GM12878 (cell line): ENCODE measurements at regions not wholly inside any gene's neighbourhood (a gene's known extent, or its start where the extent isn't known, plus 50 kb on each side); places are given as distances from the start of the nearest gene placed in this dataset.

ENCODE experiments used
- ATAC-seq: fragments of 200-7000 bp; cut with Tn5 transposase; 3 replicates; pipeline ENCODE4 v1.9.1; 2020; ENCODE audit warnings: mild to moderate bottlenecking, moderate library complexity
- BruUV-seq: library from RNA; stranded (reverse); fragments of 400-500 nt; replicated peaks from 2 replicates; lab custom pipeline; 2021; lab: Mats Ljungman, UMichigan
- CTCF ChIA-PET: fragments of 300-600 bp; sonication (Branson Sonifier 250); formaldehyde crosslinking; extraction: SDS; loops from one replicate; lab custom pipeline; 2021; ENCODE audit warnings: inconsistent platforms; lab: Yijun Ruan, JAX
- POLR2A ChIA-PET: fragments of 350-600 bp; formaldehyde crosslinking; extraction: SDS; loops from one replicate; lab custom pipeline; 2021; ENCODE audit warnings: inconsistent platforms; lab: Charles Lee
- RAD21 ChIA-PET: fragments of 300-600 bp; sonication (Branson Sonifier 250); formaldehyde crosslinking; loops from one replicate; lab custom pipeline; 2023; ENCODE audit warnings: antibody characterized with exemption; ENCODE audit not compliant: unreplicated experiment; lab: Charles Lee
- SMC1A ChIA-PET: fragments of 300-600 bp; sonication (Branson Sonifier 250); formaldehyde crosslinking; loops from one replicate; lab custom pipeline; 2023; ENCODE audit not compliant: unreplicated experiment, uncharacterized antibody; lab: Charles Lee
- DNase-seq: peaks from one replicate; pipeline ENCODE4 v3.0.0-alpha.2; 2011; ENCODE audit warnings: low read depth, low spot score
- FAIRE-seq: peaks from 3 replicates; lab custom pipeline; 2011; peaks lifted over from hg19 to GRCh38; lab: Jason Lieb, UNC
- H2AFZ ChIP-seq: 2 replicates; pipeline ENCODE4 v1.6.0; 2011; ENCODE audit warnings: low read depth, low read length, control low read depth; ENCODE audit not compliant: control insufficient read depth
- H3K27ac ChIP-seq: 2 replicates; pipeline ENCODE4 v1.5.1; 2011; ENCODE audit warnings: control low read depth; ENCODE audit not compliant: control insufficient read depth, insufficient read depth
- H3K27me3 ChIP-seq, 2 experiments: replicated peaks in 1 of 2; 2 replicates each; pipeline versions ENCODE4 v1.6.0 to v1.6.1; 2011; ENCODE audit warnings: low read length in 1 of 2; ENCODE audit not compliant: control insufficient read depth in 2 of 2, insufficient read depth in 2 of 2
- H3K36me3 ChIP-seq, 2 experiments: 2 replicates each; pipeline ENCODE4 v1.5.1; 2011; ENCODE audit warnings: low read length in 1 of 2; ENCODE audit not compliant: control insufficient read depth in 2 of 2, insufficient read depth in 2 of 2
- H3K4me1 ChIP-seq: 2 replicates; pipeline ENCODE4 v1.6.1; 2011; ENCODE audit warnings: mild to moderate bottlenecking, low read length, moderate library complexity, mixed read lengths; ENCODE audit not compliant: control insufficient read depth, insufficient read depth
- H3K4me2 ChIP-seq: 2 replicates; pipeline ENCODE4 v1.6.0; 2011; ENCODE audit warnings: control low read depth; ENCODE audit not compliant: control insufficient read depth, insufficient read depth
- H3K4me3 ChIP-seq: fragments of 200-600 bp; sonication (generic); 2 replicates; pipeline ENCODE4 v1.5.1; 2016
- H3K79me2 ChIP-seq: 2 replicates; pipeline ENCODE4 v1.6.0; 2011; ENCODE audit warnings: low read length; ENCODE audit not compliant: control insufficient read depth, insufficient read depth
- H3K9ac ChIP-seq: 2 replicates; pipeline ENCODE4 v1.8.0; 2011; ENCODE audit warnings: low read length, control low read depth, mixed read lengths; ENCODE audit not compliant: control insufficient read depth, insufficient read depth
- H3K9me3 ChIP-seq: replicated peaks from 3 replicates; pipeline ENCODE4 v1.5.1; 2011; ENCODE audit warnings: mild to moderate bottlenecking, low read length; ENCODE audit not compliant: control insufficient read depth, insufficient read depth
- H4K20me1 ChIP-seq: 2 replicates; pipeline ENCODE4 v1.6.0; 2011; ENCODE audit not compliant: control insufficient read depth, insufficient read depth
- CBX5 ChIP-seq: sonication (generic); IDR thresholded peaks from 2 replicates; pipeline ENCODE4 v1.6.1; 2016; ENCODE audit warnings: low read depth, moderate library complexity, mild to moderate bottlenecking, inconsistent platforms
- EZH2 ChIP-seq: IDR thresholded peaks from 2 replicates; pipeline ENCODE4 v1.6.1; 2012; ENCODE audit warnings: low read depth, mild to moderate bottlenecking, control low read depth, inconsistent platforms, low read length, borderline replicate concordance; ENCODE audit not compliant: control insufficient read depth
- KLF5 ChIP-seq: fragments of 450-650 bp; IDR thresholded peaks from 2 replicates; pipeline ENCODE4 v1.6.1; 2014; ENCODE audit warnings: mild to moderate bottlenecking; ENCODE audit not compliant: partially characterized antibody
- MTA3 ChIP-seq: IDR thresholded peaks from 2 replicates; pipeline ENCODE4 v1.6.1; 2012; ENCODE audit warnings: low read length, inconsistent platforms, borderline replicate concordance
- PAX5 ChIP-seq: IDR thresholded peaks from 2 replicates; pipeline ENCODE4 v1.6.1; 2011; ENCODE audit warnings: low read depth, low read length, borderline replicate concordance
- PAX8 ChIP-seq: fragments of 450-650 bp; IDR thresholded peaks from 2 replicates; pipeline ENCODE4 v1.6.1; 2017; ENCODE audit warnings: mild to moderate bottlenecking, moderate library complexity
- POLR2A ChIP-seq: IDR thresholded peaks from 2 replicates; pipeline ENCODE4 v1.6.1; 2011; ENCODE audit warnings: low read depth, mild to moderate bottlenecking, low read length
- POLR2AphosphoS2 ChIP-seq: IDR thresholded peaks from 2 replicates; pipeline ENCODE4 v1.6.1; 2011; ENCODE audit warnings: low read depth, mild to moderate bottlenecking, low read length, improper control_type of control experiment, moderate library complexity
- RELA ChIP-seq: fragments of 450-650 bp; IDR thresholded peaks from 2 replicates; pipeline ENCODE4 v1.8.0; 2014; ENCODE audit warnings: borderline replicate concordance; ENCODE audit not compliant: partially characterized antibody
- SMC3 ChIP-seq: IDR thresholded peaks from 2 replicates; pipeline ENCODE4 v1.6.1; 2011; ENCODE audit warnings: low read length, improper control_type of control experiment, borderline replicate concordance
- ZBED1 ChIP-seq: IDR thresholded peaks from 2 replicates; pipeline ENCODE4 v1.6.1; 2016; ENCODE audit warnings: borderline replicate concordance
- ZNF274 ChIP-seq: IDR thresholded peaks from one replicate; pipeline ENCODE4 v1.8.0; 2011; ENCODE audit not compliant: insufficient read length, insufficient read depth
- WGBS: methylation state at CpG from one replicate; pipeline ENCODE4 v1.1.6; 2016; ENCODE audit warnings: low lambda C conversion rate; ENCODE audit not compliant: insufficient replicate concordance, insufficient coverage; ENCODE audit errors: missing lambda C conversion rate; 5-methylcytosine and 5-hydroxymethylcytosine counted together
- in situ Hi-C: fragments of 300-500 bp; cut with MboI; formaldehyde crosslinking; loops from 9 replicates; pipeline ENCODE4 v1.14.3; 2018; ENCODE audit warnings: mixed read lengths
- intact Hi-C: fragments of 100-400 bp; cut with micrococcal nuclease; formaldehyde crosslinking; loops from one replicate; pipeline ENCODE4 v1.14.2; 2022; ENCODE audit not compliant: unreplicated experiment
- TF ChIP-seq, protein P1 (sequence below): fragments of 450-650 bp; IDR thresholded peaks from 2 replicates; pipeline ENCODE4 v1.6.1; 2016; ENCODE audit warnings: mild to moderate bottlenecking, moderate library complexity, borderline replicate concordance
- TF ChIP-seq, protein P2 (sequence below): fragments of 450-650 bp; IDR thresholded peaks from 2 replicates; pipeline ENCODE4 v1.6.1; 2016; ENCODE audit warnings: mild to moderate bottlenecking
- TF ChIP-seq, protein P3 (sequence below): IDR thresholded peaks from 2 replicates; pipeline ENCODE4 v1.6.1; 2012; ENCODE audit warnings: low read length, inconsistent platforms
- TF ChIP-seq, protein P4 (sequence below): fragments of 450-650 bp; IDR thresholded peaks from 2 replicates; pipeline ENCODE4 v1.6.1; 2017; ENCODE audit warnings: antibody characterized with exemption, mild to moderate bottlenecking, moderate library complexity

DNA sequence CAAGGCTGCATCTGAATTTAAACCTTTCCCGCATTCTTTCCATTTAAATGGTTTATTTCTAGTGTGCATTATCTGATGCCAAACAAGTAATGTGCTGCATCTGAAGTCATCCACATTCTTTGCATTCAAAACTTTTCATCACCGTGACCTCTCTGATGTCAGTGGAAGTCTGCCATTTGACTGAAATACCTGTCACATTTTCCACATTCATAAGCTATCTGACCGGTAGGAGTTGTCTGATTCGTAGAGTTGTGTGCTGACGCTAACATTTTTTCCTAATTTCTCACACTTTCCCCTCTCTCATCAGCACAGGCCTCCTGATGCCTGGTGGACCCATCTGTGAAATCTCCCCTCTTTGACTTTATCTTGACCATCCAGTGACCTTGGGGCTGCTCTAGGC, 79.9 kb upstream of the BARX2 start (continued):
- TF ChIP-seq, protein P1, sequence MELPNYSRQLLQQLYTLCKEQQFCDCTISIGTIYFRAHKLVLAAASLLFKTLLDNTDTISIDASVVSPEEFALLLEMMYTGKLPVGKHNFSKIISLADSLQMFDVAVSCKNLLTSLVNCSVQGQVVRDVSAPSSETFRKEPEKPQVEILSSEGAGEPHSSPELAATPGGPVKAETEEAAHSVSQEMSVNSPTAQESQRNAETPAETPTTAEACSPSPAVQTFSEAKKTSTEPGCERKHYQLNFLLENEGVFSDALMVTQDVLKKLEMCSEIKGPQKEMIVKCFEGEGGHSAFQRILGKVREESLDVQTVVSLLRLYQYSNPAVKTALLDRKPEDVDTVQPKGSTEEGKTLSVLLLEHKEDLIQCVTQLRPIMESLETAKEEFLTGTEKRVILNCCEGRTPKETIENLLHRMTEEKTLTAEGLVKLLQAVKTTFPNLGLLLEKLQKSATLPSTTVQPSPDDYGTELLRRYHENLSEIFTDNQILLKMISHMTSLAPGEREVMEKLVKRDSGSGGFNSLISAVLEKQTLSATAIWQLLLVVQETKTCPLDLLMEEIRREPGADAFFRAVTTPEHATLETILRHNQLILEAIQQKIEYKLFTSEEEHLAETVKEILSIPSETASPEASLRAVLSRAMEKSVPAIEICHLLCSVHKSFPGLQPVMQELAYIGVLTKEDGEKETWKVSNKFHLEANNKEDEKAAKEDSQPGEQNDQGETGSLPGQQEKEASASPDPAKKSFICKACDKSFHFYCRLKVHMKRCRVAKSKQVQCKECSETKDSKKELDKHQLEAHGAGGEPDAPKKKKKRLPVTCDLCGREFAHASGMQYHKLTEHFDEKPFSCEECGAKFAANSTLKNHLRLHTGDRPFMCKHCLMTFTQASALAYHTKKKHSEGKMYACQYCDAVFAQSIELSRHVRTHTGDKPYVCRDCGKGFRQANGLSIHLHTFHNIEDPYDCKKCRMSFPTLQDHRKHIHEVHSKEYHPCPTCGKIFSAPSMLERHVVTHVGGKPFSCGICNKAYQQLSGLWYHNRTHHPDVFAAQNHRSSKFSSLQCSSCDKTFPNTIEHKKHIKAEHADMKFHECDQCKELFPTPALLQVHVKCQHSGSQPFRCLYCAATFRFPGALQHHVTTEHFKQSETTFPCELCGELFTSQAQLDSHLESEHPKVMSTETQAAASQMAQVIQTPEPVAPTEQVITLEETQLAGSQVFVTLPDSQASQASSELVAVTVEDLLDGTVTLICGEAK: no peak
- TF ChIP-seq ZNF274 (no peak), PAX8 (no peak), POLR2AphosphoS2 (no peak), SMC3 (no peak)

- H3K27me3 ChIP-seq: no peaks in the 10 kb centered on the region
- H2AFZ ChIP-seq: no peak overlapping the region
- no peaks in the 10 kb centered on the region for H3K79me2 ChIP-seq
- H3K4me1 ChIP-seq: no peaks in the 10 kb centered on the region
- intact Hi-C loops (no loop called here), in situ Hi-C loops (no loop called here)
- no TSS peak for BruUV-seq
- ATAC-seq (no peak), FAIRE-seq (no peak), DNase-seq (no peak)
- no peak overlapping the region for H3K27ac ChIP-seq
- no peaks in the 10 kb centered on the region for H4K20me1 ChIP-seq
- RAD21 ChIA-PET: no interaction called here
- 23% methylated on average over 2 of the region's 2 CpGs for WGBS
- H3K36me3 ChIP-seq: no peaks in the 10 kb centered on the region
- CTCF ChIA-PET: no interaction called here
- H3K9ac ChIP-seq: no peak overlapping the region
- H3K4me2 ChIP-seq: no peak overlapping the region
- POLR2A ChIA-PET: no interaction called here
- H3K9me3 ChIP-seq: no peaks in the 10 kb centered on the region
- SMC1A ChIA-PET: no interaction called here
- no peak overlapping the region for H3K4me3 ChIP-seq
- TF ChIP-seq SMC3 (no peak), RELA (no peak), ZBED1 (no peak), EZH2 (no peak), KLF5 (no peak), PAX5 (no peak), MTA3 (no peak), CBX5 (no peak), POLR2A (no peak)
- TF ChIP-seq, protein P2, sequence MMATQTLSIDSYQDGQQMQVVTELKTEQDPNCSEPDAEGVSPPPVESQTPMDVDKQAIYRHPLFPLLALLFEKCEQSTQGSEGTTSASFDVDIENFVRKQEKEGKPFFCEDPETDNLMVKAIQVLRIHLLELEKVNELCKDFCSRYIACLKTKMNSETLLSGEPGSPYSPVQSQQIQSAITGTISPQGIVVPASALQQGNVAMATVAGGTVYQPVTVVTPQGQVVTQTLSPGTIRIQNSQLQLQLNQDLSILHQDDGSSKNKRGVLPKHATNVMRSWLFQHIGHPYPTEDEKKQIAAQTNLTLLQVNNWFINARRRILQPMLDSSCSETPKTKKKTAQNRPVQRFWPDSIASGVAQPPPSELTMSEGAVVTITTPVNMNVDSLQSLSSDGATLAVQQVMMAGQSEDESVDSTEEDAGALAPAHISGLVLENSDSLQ: no peak
- TF ChIP-seq, protein P3, sequence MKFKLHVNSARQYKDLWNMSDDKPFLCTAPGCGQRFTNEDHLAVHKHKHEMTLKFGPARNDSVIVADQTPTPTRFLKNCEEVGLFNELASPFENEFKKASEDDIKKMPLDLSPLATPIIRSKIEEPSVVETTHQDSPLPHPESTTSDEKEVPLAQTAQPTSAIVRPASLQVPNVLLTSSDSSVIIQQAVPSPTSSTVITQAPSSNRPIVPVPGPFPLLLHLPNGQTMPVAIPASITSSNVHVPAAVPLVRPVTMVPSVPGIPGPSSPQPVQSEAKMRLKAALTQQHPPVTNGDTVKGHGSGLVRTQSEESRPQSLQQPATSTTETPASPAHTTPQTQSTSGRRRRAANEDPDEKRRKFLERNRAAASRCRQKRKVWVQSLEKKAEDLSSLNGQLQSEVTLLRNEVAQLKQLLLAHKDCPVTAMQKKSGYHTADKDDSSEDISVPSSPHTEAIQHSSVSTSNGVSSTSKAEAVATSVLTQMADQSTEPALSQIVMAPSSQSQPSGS: no peak
- TF ChIP-seq, protein P4, sequence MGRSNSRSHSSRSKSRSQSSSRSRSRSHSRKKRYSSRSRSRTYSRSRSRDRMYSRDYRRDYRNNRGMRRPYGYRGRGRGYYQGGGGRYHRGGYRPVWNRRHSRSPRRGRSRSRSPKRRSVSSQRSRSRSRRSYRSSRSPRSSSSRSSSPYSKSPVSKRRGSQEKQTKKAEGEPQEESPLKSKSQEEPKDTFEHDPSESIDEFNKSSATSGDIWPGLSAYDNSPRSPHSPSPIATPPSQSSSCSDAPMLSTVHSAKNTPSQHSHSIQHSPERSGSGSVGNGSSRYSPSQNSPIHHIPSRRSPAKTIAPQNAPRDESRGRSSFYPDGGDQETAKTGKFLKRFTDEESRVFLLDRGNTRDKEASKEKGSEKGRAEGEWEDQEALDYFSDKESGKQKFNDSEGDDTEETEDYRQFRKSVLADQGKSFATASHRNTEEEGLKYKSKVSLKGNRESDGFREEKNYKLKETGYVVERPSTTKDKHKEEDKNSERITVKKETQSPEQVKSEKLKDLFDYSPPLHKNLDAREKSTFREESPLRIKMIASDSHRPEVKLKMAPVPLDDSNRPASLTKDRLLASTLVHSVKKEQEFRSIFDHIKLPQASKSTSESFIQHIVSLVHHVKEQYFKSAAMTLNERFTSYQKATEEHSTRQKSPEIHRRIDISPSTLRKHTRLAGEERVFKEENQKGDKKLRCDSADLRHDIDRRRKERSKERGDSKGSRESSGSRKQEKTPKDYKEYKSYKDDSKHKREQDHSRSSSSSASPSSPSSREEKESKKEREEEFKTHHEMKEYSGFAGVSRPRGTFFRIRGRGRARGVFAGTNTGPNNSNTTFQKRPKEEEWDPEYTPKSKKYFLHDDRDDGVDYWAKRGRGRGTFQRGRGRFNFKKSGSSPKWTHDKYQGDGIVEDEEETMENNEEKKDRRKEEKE: no peak
These were observed 82.9 kb upstream of the BARX2 start for GRCh38 chr11:129292771-129293170.
